ENCODE measurements at regions not wholly inside any gene's neighbourhood (a gene's known extent, or its start where the extent isn't known, plus 50 kb on each side); places are given as distances from the start of the nearest gene placed in this dataset.

GRCh38 chr9:1513105-1513504 is 462.9 kb downstream of the DMRT2 start:
- Mint-ChIP-seq H3K36me3 (ENCODE audit: low read depth) (no peaks in the 10 kb centered on the region; the same call in 2 of the 3 replicates), H3K4me3 (no peak overlapping the region), H3K27ac (no peak overlapping the region), H3K4me1 (peaks cover 7% of the 10 kb centered on the region; the same call in 2 of the 3 replicates), H3K27me3 (ENCODE audit: insufficient read depth, low read depth, poor library complexity) (peaks cover 2% of the 10 kb centered on the region), H3K9me3 (no peaks in the 10 kb centered on the region; the same call in 2 of the 3 replicates)
- no peak for TF ChIP-seq JUNB (IDR thresholded peaks at IDR 0.05; ENCODE audit: unreplicated experiment)
- TF ChIP-seq ZNF462 (CRISPR knock-in tag; IDR thresholded peaks at IDR 0.05) = no peak
- no peak for TF ChIP-seq CTCF (conservative IDR thresholded peaks at IDR 0.05; ENCODE audit: low read depth in 2 of 2)
- no peak for TF ChIP-seq ZNF114 (CRISPR knock-in tag; IDR thresholded peaks at IDR 0.05)
- no peak for TF ChIP-seq ETS1 (IDR thresholded peaks at IDR 0.05)
- TF ChIP-seq STAT1 (IDR thresholded peaks at IDR 0.05; ENCODE audit: unreplicated experiment) = no peak
- no peak for TF ChIP-seq EZH2 (IDR thresholded peaks at IDR 0.05; ENCODE audit: low read depth, unreplicated experiment)
- no peak for TF ChIP-seq NANOG (IDR thresholded peaks at IDR 0.05; ENCODE audit: borderline replicate concordance)
- no peak for TF ChIP-seq CREB1 (CRISPR knock-in tag; IDR thresholded peaks at IDR 0.05; ENCODE audit: low read depth)
- TF ChIP-seq REST (IDR thresholded peaks at IDR 0.05; ENCODE audit: unreplicated experiment) = no peak
- no peaks in the 10 kb centered on the region for H3K27me3 ChIP-seq (ENCODE audit: insufficient read depth)
- H3K79me2 ChIP-seq (replicated peaks; ENCODE audit: insufficient read depth) = no peaks in the 10 kb centered on the region
- no peaks in the 10 kb centered on the region for H4K20me1 ChIP-seq (replicated peaks; ENCODE audit: insufficient read depth)
- H3F3A ChIP-seq (replicated peaks; ENCODE audit: low read depth) = no peaks in the 10 kb centered on the region
- no peak overlapping the region for H3K4me3 ChIP-seq
- DNase-seq (ENCODE audit: low spot score) (no peak), ATAC-seq (no peak)
- H3K4me2 ChIP-seq = no peak overlapping the region
- H3K27ac ChIP-seq (ENCODE audit: low read depth) = no peak overlapping the region
- H3K4me1 ChIP-seq (ENCODE audit: insufficient read depth) = no peaks in the 10 kb centered on the region
- no peaks in the 10 kb centered on the region for H3K36me3 ChIP-seq (ENCODE audit: insufficient read depth)
- peaks cover 12% of the 10 kb centered on the region for H3K9me2 ChIP-seq (ENCODE audit: insufficient read depth)
- H2AFZ ChIP-seq = no peak overlapping the region

All from GM23338 (cell line).